Trophoblast cell (in vitro differentiated cells and primary cell): ENCODE measurements at regions not wholly inside any gene's neighbourhood (a gene's known extent, or its start where the extent isn't known, plus 50 kb on each side); places are given as distances from the start of the nearest gene placed in this dataset.
"Not testable (repeated sequence)": the region's sequence is repeated elsewhere in the genome, so short reads cannot be mapped to it uniquely, and the experiment has no call there.

ENCODE experiments used
- DNase-seq, 2 donors: peaks; one replicate each; pipeline ENCODE4 v3.0.0-alpha.2; 2016
- H2AFZ ChIP-seq: 2 replicates; pipeline ENCODE4 v1.6.1; 2013; ENCODE audit warnings: low read length, moderate library complexity, mild to moderate bottlenecking; ENCODE audit not compliant: insufficient read depth, poor library complexity
- H2AK5ac ChIP-seq: 2 replicates; pipeline ENCODE4 v1.6.1; 2013; ENCODE audit warnings: mild to moderate bottlenecking, low read length
- H2BK120ac ChIP-seq: 2 replicates; pipeline ENCODE4 v1.6.1; 2013; ENCODE audit warnings: low read length, mild to moderate bottlenecking, moderate library complexity; ENCODE audit not compliant: insufficient read depth, poor library complexity
- H2BK12ac ChIP-seq: 2 replicates; pipeline ENCODE4 v1.6.1; 2013; ENCODE audit warnings: mild to moderate bottlenecking, low read length, moderate library complexity
- H2BK5ac ChIP-seq: 2 replicates; pipeline ENCODE4 v1.6.1; 2013; ENCODE audit warnings: low read length, low read depth, moderate library complexity, mild to moderate bottlenecking; ENCODE audit not compliant: poor library complexity
- H3K14ac ChIP-seq: 2 replicates; pipeline ENCODE4 v1.6.1; 2013; ENCODE audit warnings: mild to moderate bottlenecking, low read length
- H3K18ac ChIP-seq: 2 replicates; pipeline ENCODE4 v1.6.1; 2013; ENCODE audit warnings: mild to moderate bottlenecking, low read length
- H3K23ac ChIP-seq: 2 replicates; pipeline ENCODE4 v1.6.1; 2013; ENCODE audit warnings: low read length
- H3K27ac ChIP-seq: 2 replicates; pipeline ENCODE4 v1.5.1; 2013; ENCODE audit warnings: low read depth, mild to moderate bottlenecking, inconsistent platforms, low read length, moderate library complexity
- H3K27me3 ChIP-seq: 2 replicates; pipeline ENCODE4 v1.6.1; 2013; ENCODE audit warnings: inconsistent platforms, mild to moderate bottlenecking, low read length, moderate library complexity; ENCODE audit not compliant: insufficient read depth
- H3K36me3 ChIP-seq, 2 experiments: 1 replicate in 1 of 2; 2 replicates in 1 of 2; pipeline ENCODE4 v1.6.1; 2013; ENCODE audit warnings: low read length in 2 of 2, mild to moderate bottlenecking in 2 of 2, moderate library complexity in 1 of 2; ENCODE audit not compliant: insufficient read depth in 2 of 2, control insufficient read depth in 1 of 2
- H3K4ac ChIP-seq: 2 replicates; pipeline ENCODE4 v1.6.1; 2013; ENCODE audit warnings: low read depth, mild to moderate bottlenecking, low read length, moderate library complexity
- H3K4me1 ChIP-seq, 2 experiments: 1 replicate in 1 of 2; 2 replicates in 1 of 2; pipeline ENCODE4 v1.6.1; 2013; ENCODE audit warnings: low read length in 2 of 2, mild to moderate bottlenecking in 2 of 2, moderate library complexity in 1 of 2; ENCODE audit not compliant: insufficient read depth in 2 of 2, control insufficient read depth in 1 of 2
- H3K4me2 ChIP-seq: 2 replicates; pipeline ENCODE4 v1.6.1; 2013; ENCODE audit warnings: inconsistent platforms, mild to moderate bottlenecking, low read length, moderate library complexity
- H3K4me3 ChIP-seq: 2 replicates; pipeline ENCODE4 v1.5.1; 2013; ENCODE audit warnings: mild to moderate bottlenecking, low read depth, low read length, inconsistent platforms
- H3K79me1 ChIP-seq: one replicate; pipeline ENCODE4 v1.6.1; 2013; ENCODE audit warnings: low read length
- H3K79me2 ChIP-seq: 2 replicates; pipeline ENCODE4 v1.6.1; 2013; ENCODE audit warnings: low read length, mild to moderate bottlenecking; ENCODE audit not compliant: control insufficient read depth, insufficient read depth, poor library complexity
- H3K9ac ChIP-seq: 2 replicates; pipeline ENCODE4 v1.6.1; 2013; ENCODE audit warnings: mild to moderate bottlenecking, low read length
- H3K9me3 ChIP-seq: 2 replicates; pipeline ENCODE4 v1.6.1; 2013; ENCODE audit warnings: low read depth, mild to moderate bottlenecking, control low read depth, inconsistent platforms, low read length; ENCODE audit not compliant: insufficient read depth
- H4K12ac ChIP-seq: 2 replicates; pipeline ENCODE4 v1.6.1; 2013; ENCODE audit warnings: low read depth, mild to moderate bottlenecking, low read length, moderate library complexity
- H4K8ac ChIP-seq: 2 replicates; pipeline ENCODE4 v1.6.1; 2013; ENCODE audit warnings: low read depth, mild to moderate bottlenecking, low read length, moderate library complexity
- H4K91ac ChIP-seq: one replicate; pipeline ENCODE4 v1.6.1; 2013; ENCODE audit warnings: low read depth, mild to moderate bottlenecking, low read length, moderate library complexity
- WGBS: extraction: QIAGEN DNeasy Blood & Tissue Kit; methylation state at CpG from one replicate; pipeline ENCODE4 v1.1.7; 2013; ENCODE audit warnings: missing lambda C conversion rate; ENCODE audit not compliant: insufficient read length, insufficient coverage; ENCODE audit errors: extremely low coverage; 5-methylcytosine and 5-hydroxymethylcytosine counted together

DNA sequence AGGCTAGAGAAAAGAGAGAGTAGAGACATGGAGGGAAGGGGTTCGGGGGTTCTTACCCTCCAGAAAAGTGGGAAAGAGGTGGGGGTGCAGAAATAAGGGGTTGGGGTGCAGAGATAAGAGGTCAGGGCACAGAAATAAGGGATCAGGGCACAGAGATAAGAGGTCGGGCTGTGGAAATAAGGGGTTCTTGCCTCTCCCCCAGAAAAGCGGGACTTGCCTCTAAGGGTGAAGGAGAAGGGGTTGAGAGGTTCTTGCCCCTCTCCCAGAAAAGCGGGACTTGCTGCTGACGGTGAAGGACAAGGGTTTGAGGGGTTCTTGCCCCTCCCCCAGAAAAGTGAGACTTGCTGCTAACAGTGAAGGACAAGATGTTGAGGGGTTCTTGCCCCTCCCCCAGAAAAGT, 778.6 kb downstream of the UQCRFS1 start:
- H3K9ac ChIP-seq, DNase-seq, H4K91ac ChIP-seq, H3K4me2 ChIP-seq, H3K36me3 ChIP-seq, H3K79me2 ChIP-seq, H3K9me3 ChIP-seq, H2AFZ ChIP-seq, H3K79me1 ChIP-seq, H3K4ac ChIP-seq, H3K14ac ChIP-seq, H4K8ac ChIP-seq, H2BK5ac ChIP-seq, H3K27me3 ChIP-seq, H3K4me1 ChIP-seq, H3K27ac ChIP-seq, H4K12ac ChIP-seq, H3K4me3 ChIP-seq, H2BK120ac ChIP-seq, H2BK12ac ChIP-seq, H3K18ac ChIP-seq, H2AK5ac ChIP-seq, H3K23ac ChIP-seq: not testable (repeated sequence)
- WGBS: no CpG with 5 or more reads among the region's 5 CpGs

DNA sequence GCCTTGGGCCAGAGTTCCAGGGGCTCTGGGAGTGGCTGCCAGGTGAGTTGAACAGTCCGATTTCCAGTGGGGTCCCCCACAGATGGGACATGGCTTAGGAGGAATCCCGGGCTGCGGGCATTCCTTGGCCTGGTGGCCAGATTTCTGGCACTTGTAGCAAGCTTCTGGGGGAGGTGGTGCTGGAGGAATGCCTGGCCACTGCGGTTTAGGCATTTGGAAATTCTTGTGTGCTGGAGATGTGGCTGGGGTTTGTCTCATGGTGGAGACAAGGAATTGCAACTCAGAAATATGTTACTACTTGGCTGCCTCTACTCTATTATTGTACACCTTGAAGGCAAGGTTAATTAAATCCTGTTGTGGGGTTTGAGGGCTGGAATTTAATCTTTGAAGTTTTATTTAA, 779.8 kb downstream of the UQCRFS1 start:
- not testable (repeated sequence) for H2AFZ ChIP-seq, H3K36me3 ChIP-seq, H3K4me2 ChIP-seq, H3K4ac ChIP-seq, H3K27ac ChIP-seq, H4K91ac ChIP-seq, H3K9ac ChIP-seq, H3K4me3 ChIP-seq, H3K4me1 ChIP-seq, H4K12ac ChIP-seq, H3K9me3 ChIP-seq, H3K18ac ChIP-seq, H2BK12ac ChIP-seq, H2BK120ac ChIP-seq, H2BK5ac ChIP-seq, H3K79me1 ChIP-seq, DNase-seq, H2AK5ac ChIP-seq, H3K27me3 ChIP-seq, H4K8ac ChIP-seq, H3K23ac ChIP-seq, H3K14ac ChIP-seq, H3K79me2 ChIP-seq
- WGBS: no CpG with 5 or more reads among the region's 4 CpGs

DNA sequence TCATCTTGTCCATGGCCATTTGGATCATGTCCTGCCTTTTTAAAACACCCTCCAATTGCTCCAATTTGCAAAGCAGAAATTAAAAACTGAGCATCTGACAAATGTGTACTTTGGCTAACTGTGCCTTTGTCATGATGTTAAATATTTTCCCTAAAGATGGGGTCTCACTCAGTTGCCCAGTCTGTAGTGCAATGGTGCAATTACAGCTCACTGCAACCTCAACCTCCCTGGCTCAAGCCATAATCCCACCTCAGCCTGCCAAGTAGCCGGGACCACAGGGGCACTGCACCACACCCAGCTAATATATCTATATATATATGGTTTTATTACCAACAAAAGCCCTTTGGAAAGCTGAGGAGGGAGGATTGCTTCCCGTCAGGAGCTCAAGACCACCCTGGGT, 782.7 kb downstream of the UQCRFS1 start:
- Histone ChIP-seq H2BK120ac (no peak overlapping the region), H2AK5ac (no peak overlapping the region), H3K9ac (no peak overlapping the region), H4K91ac (no peak overlapping the region), H3K18ac (no peak overlapping the region), H4K12ac (no peak overlapping the region), H2AFZ (no peak overlapping the region), H3K14ac (no peak overlapping the region), H3K79me1 (no peaks in the 10 kb centered on the region), H3K4me3 (no peak overlapping the region), H2BK12ac (no peak overlapping the region), H3K27ac (no peak overlapping the region), H3K79me2 (no peaks in the 10 kb centered on the region), H2BK5ac (no peak overlapping the region), H3K4me1 (no peaks in the 10 kb centered on the region), H3K4ac (no peak overlapping the region), H3K27me3 (no peaks in the 10 kb centered on the region), H3K23ac (no peak overlapping the region), H3K9me3 (no peaks in the 10 kb centered on the region), H3K4me2 (no peak overlapping the region), H3K36me3 (no peaks in the 10 kb centered on the region), H4K8ac (no peak overlapping the region)
- no peak for DNase-seq
- WGBS: no CpG with 5 or more reads among the region's 2 CpGs

- H3K27ac ChIP-seq: no peak overlapping the region
- no peak overlapping the region for H4K91ac ChIP-seq
- no peak overlapping the region for H2BK120ac ChIP-seq
- H3K18ac ChIP-seq: no peak overlapping the region
- H3K4ac ChIP-seq: no peak overlapping the region
- H3K79me2 ChIP-seq: no peaks in the 10 kb centered on the region
- no peaks in the 10 kb centered on the region for H3K36me3 ChIP-seq
- no CpG with 5 or more reads among the region's 3 CpGs for WGBS
- H2AFZ ChIP-seq: no peak overlapping the region
- H3K23ac ChIP-seq: no peak overlapping the region
- H3K4me1 ChIP-seq: no peaks in the 10 kb centered on the region
- no peaks in the 10 kb centered on the region for H3K9me3 ChIP-seq
- no peak overlapping the region for H3K9ac ChIP-seq
- no peak overlapping the region for H3K14ac ChIP-seq
- H2BK5ac ChIP-seq: no peak overlapping the region
- no peak overlapping the region for H3K4me2 ChIP-seq
- H2AK5ac ChIP-seq: no peak overlapping the region
- no peak for DNase-seq
- H4K8ac ChIP-seq: no peak overlapping the region
- H2BK12ac ChIP-seq: no peak overlapping the region
- H4K12ac ChIP-seq: no peak overlapping the region
- H3K27me3 ChIP-seq: no peaks in the 10 kb centered on the region
- H3K4me3 ChIP-seq: no peak overlapping the region
- no peaks in the 10 kb centered on the region for H3K79me1 ChIP-seq
Measured at GRCh38 chr19:28429356-28429755, 783.6 kb downstream of the UQCRFS1 start.
